Progenitor cell of endocrine pancreas (in vitro differentiated cells): ENCODE measurements at regions not wholly inside any gene's neighbourhood (a gene's known extent, or its start where the extent isn't known, plus 50 kb on each side); places are given as distances from the start of the nearest gene placed in this dataset.

ENCODE experiments used
- DNase-seq: peaks from one replicate; pipeline ENCODE4 v3.0.0; 2021; ENCODE audit warnings: low spot score; ENCODE audit not compliant: unreplicated experiment
- H3K27ac Mint-ChIP-seq: 2 replicates; pipeline ENCODE4 v1.8.0; 2021; ENCODE audit warnings: mild to moderate bottlenecking, moderate library complexity, mixed read lengths
- H3K27me3 Mint-ChIP-seq: 2 replicates; pipeline ENCODE4 v1.8.0; 2021; ENCODE audit warnings: mixed read lengths
- H3K36me3 Mint-ChIP-seq: 2 replicates; pipeline ENCODE4 v1.8.0; 2022; ENCODE audit warnings: mixed read lengths; ENCODE audit not compliant: insufficient read depth
- H3K4me1 Mint-ChIP-seq: 2 replicates; pipeline ENCODE4 v1.8.0; 2021; ENCODE audit warnings: low read depth, mixed read lengths
- H3K4me3 Mint-ChIP-seq: 2 replicates; pipeline ENCODE4 v1.8.0; 2021; ENCODE audit warnings: low read depth, mild to moderate bottlenecking, moderate library complexity, mixed read lengths
- H3K9me3 Mint-ChIP-seq: 2 replicates; pipeline ENCODE4 v1.8.0; 2021; ENCODE audit warnings: low read depth, mixed read lengths
- CTCF ChIP-seq: fragments of 200-600 bp; sonication (generic); IDR thresholded peaks from one replicate; pipeline ENCODE4 v1.5.0; 2021; ENCODE audit warnings: antibody characterized with exemption, mild to moderate bottlenecking; ENCODE audit not compliant: unreplicated experiment

GRCh38 chr1:87760654-87761053 is 432.0 kb downstream of the LMO4 start:
- no peak for TF ChIP-seq CTCF
- Mint-ChIP-seq H3K4me3 (no peak overlapping the region), H3K9me3 (no peaks in the 10 kb centered on the region), H3K27me3 (peaks cover 4% of the 10 kb centered on the region), H3K36me3 (no peaks in the 10 kb centered on the region), H3K27ac (no peak overlapping the region), H3K4me1 (no peaks in the 10 kb centered on the region)
- DNase-seq: no peak

GRCh38 chr1:87763483-87763882 is 434.8 kb downstream of the LMO4 start:
- Mint-ChIP-seq H3K27me3 (peaks cover 4% of the 10 kb centered on the region), H3K36me3 (no peaks in the 10 kb centered on the region), H3K4me3 (no peak overlapping the region), H3K4me1 (no peaks in the 10 kb centered on the region), H3K9me3 (no peaks in the 10 kb centered on the region), H3K27ac (no peak overlapping the region)
- DNase-seq: no peak
- no peak for TF ChIP-seq CTCF

- H3K4me1 Mint-ChIP-seq: no peaks in the 10 kb centered on the region
- no peak overlapping the region for H3K4me3 Mint-ChIP-seq
- H3K9me3 Mint-ChIP-seq: peaks cover 6% of the 10 kb centered on the region
- no peak for DNase-seq
- TF ChIP-seq CTCF: no peak
- H3K27me3 Mint-ChIP-seq: peaks cover 4% of the 10 kb centered on the region
- H3K27ac Mint-ChIP-seq: no peak overlapping the region
- no peaks in the 10 kb centered on the region for H3K36me3 Mint-ChIP-seq
Measured at GRCh38 chr1:87765057-87765680, 436.5 kb downstream of the LMO4 start.

GRCh38 chr1:87765681-87766070 is 437.0 kb downstream of the LMO4 start:
- Mint-ChIP-seq H3K4me1 (no peaks in the 10 kb centered on the region), H3K27ac (no peak overlapping the region), H3K36me3 (no peaks in the 10 kb centered on the region), H3K27me3 (peaks cover 4% of the 10 kb centered on the region), H3K4me3 (no peak overlapping the region), H3K9me3 (peaks cover 6% of the 10 kb centered on the region)
- no peak for TF ChIP-seq CTCF
- no peak for DNase-seq

- Mint-ChIP-seq H3K4me1 (no peaks in the 10 kb centered on the region), H3K27me3 (peaks cover 4% of the 10 kb centered on the region), H3K4me3 (no peak overlapping the region), H3K36me3 (no peaks in the 10 kb centered on the region), H3K27ac (no peak overlapping the region), H3K9me3 (peaks cover 6% of the 10 kb centered on the region)
- DNase-seq: no peak
- TF ChIP-seq CTCF: no peak
Measured at GRCh38 chr1:87766737-87767136, 438.1 kb downstream of the LMO4 start.
